GM12874 (cell line): ENCODE measurements at regions not wholly inside any gene's neighbourhood (a gene's known extent, or its start where the extent isn't known, plus 50 kb on each side); places are given as distances from the start of the nearest gene placed in this dataset.

Source experiments
- CTCF ChIP-seq: IDR thresholded peaks from 2 replicates; pipeline ENCODE4 v1.5.1; 2011; ENCODE audit warnings: low read depth, mild to moderate bottlenecking, control low read depth, low read length, moderate library complexity; ENCODE audit not compliant: insufficient read depth

- no peak for TF ChIP-seq CTCF
These were observed 197.4 kb downstream of the SETD4 start for GRCh38 chr21:35862969-35863368.

GRCh38 chr21:35861661-35862060 lies 198.7 kb downstream of the SETD4 start:
- no peak for TF ChIP-seq CTCF

- TF ChIP-seq CTCF = no peak
These were observed 200.0 kb downstream of the SETD4 start for GRCh38 chr21:35860189-35860869.

- TF ChIP-seq CTCF = no peak
These were observed 200.6 kb downstream of the SETD4 start for GRCh38 chr21:35859677-35860076.

GRCh38 chr21:35857095-35857494 lies 203.2 kb downstream of the SETD4 start:
- no peak for TF ChIP-seq CTCF

GRCh38 chr21:35855484-35855883 lies 204.8 kb downstream of the SETD4 start:
- TF ChIP-seq CTCF = no peak

- no peak for TF ChIP-seq CTCF
These were observed 206.0 kb downstream of the SETD4 start for GRCh38 chr21:35854281-35854680.
